DND-41 (cell line): ENCODE measurements at regions not wholly inside any gene's neighbourhood (a gene's known extent, or its start where the extent isn't known, plus 50 kb on each side); places are given as distances from the start of the nearest gene placed in this dataset.

Source experiments
- EZH2 ChIP-seq: IDR thresholded peaks from 3 replicates; pipeline ENCODE4 v1.6.1; 2012; ENCODE audit warnings: borderline replicate concordance, low read depth, mild to moderate bottlenecking, moderate library complexity, low read length, inconsistent platforms; ENCODE audit not compliant: severe bottlenecking
- TF ChIP-seq, protein P1 (sequence below): IDR thresholded peaks from 2 replicates; pipeline ENCODE4 v1.5.1; 2012; ENCODE audit warnings: borderline replicate concordance, low read length, moderate library complexity, mild to moderate bottlenecking; ENCODE audit not compliant: poor library complexity, severe bottlenecking; ENCODE audit errors: extremely low read depth

DNA sequence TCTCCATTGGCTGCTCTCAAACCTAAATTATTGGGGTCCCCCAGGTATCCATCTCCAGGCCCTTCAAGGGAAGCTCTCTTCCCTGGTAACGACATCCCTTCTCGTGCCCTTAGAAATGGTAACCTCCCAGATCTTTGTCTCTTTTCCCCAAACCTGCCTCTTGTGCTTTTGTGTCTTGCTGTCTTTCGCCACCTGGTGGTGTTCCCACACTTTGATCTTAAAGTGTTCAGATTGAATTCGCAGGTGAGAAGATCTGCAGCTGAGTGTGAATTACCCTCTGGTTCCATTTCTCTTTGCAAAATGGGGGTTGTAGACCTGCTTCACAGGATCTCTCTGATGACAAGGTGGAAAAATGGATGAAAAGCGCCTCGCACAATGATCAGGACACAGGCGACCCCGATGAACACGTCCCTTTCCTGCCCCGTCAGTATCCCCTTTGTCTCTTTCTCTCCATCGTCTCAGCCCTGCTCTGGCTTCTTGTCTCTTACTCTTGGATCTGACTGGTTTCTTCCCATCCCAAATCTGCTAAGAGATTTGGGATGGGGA lies 53.1 kb downstream of the DOP1B start:
- TF ChIP-seq, protein P1, sequence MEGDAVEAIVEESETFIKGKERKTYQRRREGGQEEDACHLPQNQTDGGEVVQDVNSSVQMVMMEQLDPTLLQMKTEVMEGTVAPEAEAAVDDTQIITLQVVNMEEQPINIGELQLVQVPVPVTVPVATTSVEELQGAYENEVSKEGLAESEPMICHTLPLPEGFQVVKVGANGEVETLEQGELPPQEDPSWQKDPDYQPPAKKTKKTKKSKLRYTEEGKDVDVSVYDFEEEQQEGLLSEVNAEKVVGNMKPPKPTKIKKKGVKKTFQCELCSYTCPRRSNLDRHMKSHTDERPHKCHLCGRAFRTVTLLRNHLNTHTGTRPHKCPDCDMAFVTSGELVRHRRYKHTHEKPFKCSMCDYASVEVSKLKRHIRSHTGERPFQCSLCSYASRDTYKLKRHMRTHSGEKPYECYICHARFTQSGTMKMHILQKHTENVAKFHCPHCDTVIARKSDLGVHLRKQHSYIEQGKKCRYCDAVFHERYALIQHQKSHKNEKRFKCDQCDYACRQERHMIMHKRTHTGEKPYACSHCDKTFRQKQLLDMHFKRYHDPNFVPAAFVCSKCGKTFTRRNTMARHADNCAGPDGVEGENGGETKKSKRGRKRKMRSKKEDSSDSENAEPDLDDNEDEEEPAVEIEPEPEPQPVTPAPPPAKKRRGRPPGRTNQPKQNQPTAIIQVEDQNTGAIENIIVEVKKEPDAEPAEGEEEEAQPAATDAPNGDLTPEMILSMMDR: peak; percentile 65
- TF ChIP-seq EZH2: no peak
